Thyroid gland (tissue), 4 donors: ENCODE measurements at regions not wholly inside any gene's neighbourhood (a gene's known extent, or its start where the extent isn't known, plus 50 kb on each side); places are given as distances from the start of the nearest gene placed in this dataset.

Experiments
- DNase-seq, 2 donors: peaks; one replicate each; pipeline ENCODE4 v3.0.0-alpha.2; 2019
- H3K27ac ChIP-seq, 3 donors: fragments of 200-600 bp; sonication (generic); 1 replicate in 2 of 3; 2 replicates in 1 of 3; pipeline ENCODE4 v1.5.1; 2016 to 2019; ENCODE audit warnings: mild to moderate bottlenecking in 1 of 3, moderate library complexity in 1 of 3
- H3K27me3 ChIP-seq: fragments of 200-600 bp; sonication (generic); one replicate; pipeline ENCODE4 v1.5.1; 2019
- H3K36me3 ChIP-seq, 2 donors: fragments of 200-600 bp; sonication (generic); one replicate each; pipeline ENCODE4 v1.5.1; 2016 to 2019
- H3K4me1 ChIP-seq, 2 donors: fragments of 200-600 bp; sonication (generic); one replicate each; pipeline ENCODE4 v1.5.1; 2017 to 2019
- H3K4me3 ChIP-seq, 3 donors: fragments of 200-600 bp; sonication (generic); replicated peaks in 1 of 3; 1 replicate in 2 of 3; 2 replicates in 1 of 3; pipeline ENCODE4 v1.5.1; 2016; ENCODE audit warnings: mild to moderate bottlenecking in 1 of 3
- H3K9me3 ChIP-seq: fragments of 200-600 bp; sonication (generic); one replicate; pipeline ENCODE4 v1.5.1; 2017
- POLR2A ChIP-seq, 2 donors: fragments of 450-650 bp; IDR thresholded peaks; one replicate each; pipeline ENCODE4 v1.6.1; 2017; ENCODE audit warnings: antibody characterized with exemption in 2 of 2, mild to moderate bottlenecking in 2 of 2, moderate library complexity in 1 of 2
- WGBS, 2 donors: methylation state at CpG; one replicate each; pipeline ENCODE4 v1.1.5; 2017; 5-methylcytosine and 5-hydroxymethylcytosine counted together
- intact Hi-C: fragments of 100-400 bp; cut with DNase I; formaldehyde crosslinking; loops from one replicate; pipeline ENCODE4 v1.15.1; 2023
- TF ChIP-seq, protein P1 (sequence below), 6 experiments: fragments of 200-600 bp in 3 of 6; fragments of 450-650 bp in 3 of 6; sonication (generic) in 3 of 6; IDR thresholded peaks; one replicate each; pipeline ENCODE4 v1.5.1; 2016 to 2019; ENCODE audit warnings: antibody characterized with exemption in 6 of 6, mild to moderate bottlenecking in 2 of 6, inconsistent platforms in 1 of 6, moderate library complexity in 1 of 6

DNA sequence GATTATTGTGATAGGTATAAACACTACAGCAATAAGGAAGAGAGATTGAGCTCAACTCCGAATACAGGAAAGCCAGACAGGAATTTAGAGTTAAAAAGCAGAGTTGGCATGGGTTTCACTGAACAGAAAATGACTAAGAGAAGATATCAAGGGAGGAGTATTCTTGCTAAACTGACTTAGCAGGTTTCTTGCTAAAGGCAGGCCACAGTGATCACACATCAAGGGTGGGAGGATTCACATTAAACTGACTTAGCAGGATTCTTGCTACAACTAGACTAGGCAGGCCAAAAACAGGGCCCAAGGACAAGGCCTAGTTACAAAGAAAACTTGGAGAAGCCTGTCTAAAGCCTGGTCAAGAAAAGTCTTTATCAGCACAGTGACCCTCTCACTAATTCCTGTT, 195.1 kb downstream of the MAGEB5 start:
- Histone ChIP-seq H3K4me3 (no peak overlapping the region), H3K36me3 (no peaks in the 10 kb centered on the region), H3K27ac (no peak overlapping the region), H3K4me1 (no peaks in the 10 kb centered on the region), H3K9me3 (peaks cover 3% of the 10 kb centered on the region), H3K27me3 (no peaks in the 10 kb centered on the region)
- DNase-seq = no peak
- intact Hi-C loops = no loop called here
- TF ChIP-seq POLR2A (IDR thresholded peaks at IDR 0.05) = no peak
- TF ChIP-seq, protein P1, sequence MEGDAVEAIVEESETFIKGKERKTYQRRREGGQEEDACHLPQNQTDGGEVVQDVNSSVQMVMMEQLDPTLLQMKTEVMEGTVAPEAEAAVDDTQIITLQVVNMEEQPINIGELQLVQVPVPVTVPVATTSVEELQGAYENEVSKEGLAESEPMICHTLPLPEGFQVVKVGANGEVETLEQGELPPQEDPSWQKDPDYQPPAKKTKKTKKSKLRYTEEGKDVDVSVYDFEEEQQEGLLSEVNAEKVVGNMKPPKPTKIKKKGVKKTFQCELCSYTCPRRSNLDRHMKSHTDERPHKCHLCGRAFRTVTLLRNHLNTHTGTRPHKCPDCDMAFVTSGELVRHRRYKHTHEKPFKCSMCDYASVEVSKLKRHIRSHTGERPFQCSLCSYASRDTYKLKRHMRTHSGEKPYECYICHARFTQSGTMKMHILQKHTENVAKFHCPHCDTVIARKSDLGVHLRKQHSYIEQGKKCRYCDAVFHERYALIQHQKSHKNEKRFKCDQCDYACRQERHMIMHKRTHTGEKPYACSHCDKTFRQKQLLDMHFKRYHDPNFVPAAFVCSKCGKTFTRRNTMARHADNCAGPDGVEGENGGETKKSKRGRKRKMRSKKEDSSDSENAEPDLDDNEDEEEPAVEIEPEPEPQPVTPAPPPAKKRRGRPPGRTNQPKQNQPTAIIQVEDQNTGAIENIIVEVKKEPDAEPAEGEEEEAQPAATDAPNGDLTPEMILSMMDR (IDR thresholded peaks at IDR 0.05) = no peak
- WGBS, 2 donors = 61 to 77% methylated on average over 1 of the region's 1 CpG

- no peaks in the 10 kb centered on the region for H3K9me3 ChIP-seq
- TF ChIP-seq, protein P1 (IDR thresholded peaks at IDR 0.05) = no peak
- no peak for TF ChIP-seq POLR2A (IDR thresholded peaks at IDR 0.05)
- no peaks in the 10 kb centered on the region for H3K4me1 ChIP-seq
- DNase-seq = no peak
- H3K4me3 ChIP-seq = no peak overlapping the region
- WGBS, 2 donors = 51 to 56% methylated on average over 5 of the region's 5 CpGs
- no peaks in the 10 kb centered on the region for H3K36me3 ChIP-seq
- intact Hi-C loops = no loop called here
- H3K27ac ChIP-seq = no peak overlapping the region
- no peaks in the 10 kb centered on the region for H3K27me3 ChIP-seq
Observed at GRCh38 chrX:26409636-26410035, 193.7 kb downstream of the MAGEB5 start.

DNA sequence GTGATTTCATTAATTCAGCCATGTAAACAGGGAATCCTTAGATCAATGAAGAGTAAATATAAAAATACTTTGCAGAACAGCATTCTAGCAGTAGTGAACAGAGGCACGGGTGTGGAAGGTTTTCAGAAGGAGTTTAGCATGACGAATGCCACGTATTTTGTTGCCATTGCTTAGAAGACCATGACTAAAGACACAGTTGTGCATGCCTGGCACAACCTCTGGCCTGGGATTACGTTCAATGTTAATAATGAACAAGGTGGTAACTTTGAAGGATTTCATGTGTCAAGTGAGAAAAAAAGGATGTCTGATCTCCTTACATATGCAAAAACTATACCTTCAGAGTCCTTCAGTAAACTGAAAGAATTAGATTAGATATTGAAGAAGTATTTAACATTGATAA, 171.9 kb downstream of the MAGEB5 start:
- Histone ChIP-seq H3K27ac (no peak overlapping the region), H3K4me3 (no peak overlapping the region), H3K4me1 (no peaks in the 10 kb centered on the region), H3K36me3 (no peaks in the 10 kb centered on the region), H3K27me3 (no peaks in the 10 kb centered on the region), H3K9me3 (no peaks in the 10 kb centered on the region)
- WGBS, 2 donors = 73 to 82% methylated on average over 4 of the region's 4 CpGs
- DNase-seq = no peak
- intact Hi-C loops = no loop called here
- TF ChIP-seq POLR2A (IDR thresholded peaks at IDR 0.05) = no peak
- TF ChIP-seq, protein P1 (IDR thresholded peaks at IDR 0.05) = no peak

DNA sequence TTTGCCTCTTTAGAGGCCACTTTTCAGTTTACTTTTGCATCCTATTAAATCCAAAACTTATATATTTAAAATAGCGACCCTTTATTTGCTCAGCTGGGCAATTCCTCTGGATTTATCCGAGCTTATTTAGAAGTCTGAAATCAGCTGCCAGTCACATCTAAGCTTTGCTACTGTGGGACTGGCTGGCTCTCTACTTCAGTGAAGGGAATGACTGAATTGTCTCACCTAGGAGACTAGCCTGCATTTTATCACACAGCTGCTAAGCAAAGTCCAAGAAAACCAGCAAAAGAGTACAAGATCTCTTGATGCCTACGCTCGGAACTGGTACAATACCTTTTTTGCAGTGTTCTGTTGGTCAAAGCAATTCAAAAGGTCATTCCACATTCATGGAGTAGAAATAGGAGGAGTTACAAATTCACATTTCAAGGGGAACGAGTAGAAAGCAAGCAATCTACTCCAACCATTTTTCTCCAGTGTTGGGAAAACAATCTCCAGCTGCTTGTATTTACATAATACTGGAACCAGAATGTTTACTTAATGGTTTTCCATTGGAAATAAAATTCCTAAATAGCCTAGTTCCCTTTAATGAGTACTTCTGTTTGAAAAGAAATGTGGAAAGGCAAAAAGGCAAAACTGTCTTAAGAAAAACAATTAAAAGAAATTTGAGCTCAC, 160.2 kb downstream of the MAGEB5 start:
- WGBS, 2 donors = 51 to 70% methylated on average over 5 of the region's 5 CpGs
- intact Hi-C loops = no loop called here
- Histone ChIP-seq H3K27me3 (no peaks in the 10 kb centered on the region), H3K4me3 (no peak overlapping the region), H3K4me1 (no peaks in the 10 kb centered on the region), H3K9me3 (no peaks in the 10 kb centered on the region), H3K36me3 (no peaks in the 10 kb centered on the region), H3K27ac (no peak overlapping the region)
- TF ChIP-seq POLR2A (IDR thresholded peaks at IDR 0.05) = no peak
- TF ChIP-seq, protein P1 (IDR thresholded peaks at IDR 0.05) = no peak
- DNase-seq = no peak

DNA sequence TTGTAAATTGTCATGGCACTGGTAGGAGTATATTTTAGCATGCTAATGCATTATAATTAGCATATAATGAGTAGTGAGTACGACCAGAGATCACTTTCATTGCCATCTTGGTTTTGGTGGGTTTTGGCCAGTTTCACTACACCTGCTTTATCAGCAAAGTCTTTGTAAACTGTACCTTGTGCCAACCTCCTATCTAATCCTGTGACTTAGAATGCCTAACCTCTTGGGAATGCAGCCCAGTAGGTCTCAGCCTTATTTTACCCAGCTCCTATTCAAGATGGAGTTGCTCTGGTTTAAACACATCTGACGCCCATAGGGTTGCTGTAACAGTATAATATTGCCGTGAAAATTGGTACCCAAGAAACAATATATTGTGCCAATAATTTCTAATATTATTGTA, 159.4 kb downstream of the MAGEB5 start:
- intact Hi-C loops = no loop called here
- no peak overlapping the region for H3K27ac ChIP-seq
- H3K4me3 ChIP-seq = no peak overlapping the region
- no peaks in the 10 kb centered on the region for H3K9me3 ChIP-seq
- WGBS, 2 donors = 80 to 85% methylated on average over 2 to 3 of the region's 3 CpGs
- DNase-seq = no peak
- no peaks in the 10 kb centered on the region for H3K36me3 ChIP-seq
- TF ChIP-seq, protein P1 (IDR thresholded peaks at IDR 0.05) = no peak
- TF ChIP-seq POLR2A (IDR thresholded peaks at IDR 0.05) = no peak
- no peaks in the 10 kb centered on the region for H3K4me1 ChIP-seq
- H3K27me3 ChIP-seq = no peaks in the 10 kb centered on the region
